ENCODE measurements at regions not wholly inside any gene's neighbourhood (a gene's known extent, or its start where the extent isn't known, plus 50 kb on each side); places are given as distances from the start of the nearest gene placed in this dataset.

GRCh38 chr1:36635284-36635683 lies 152.6 kb upstream of the CSF3R start:
- TF ChIP-seq GATA1 (IDR thresholded peaks at IDR 0.05; ENCODE audit: low read depth, low read length) (no peak), POLR2A (IDR thresholded peaks at IDR 0.05; ENCODE audit: low read length) (no peak)
- DNase-seq = no peak

- no peak for DNase-seq
- no peak for TF ChIP-seq POLR2A (IDR thresholded peaks at IDR 0.05; ENCODE audit: low read length)
- TF ChIP-seq GATA1 (IDR thresholded peaks at IDR 0.05; ENCODE audit: low read depth, low read length) = no peak
Observed at GRCh38 chr1:36628804-36629203, 146.1 kb upstream of the CSF3R start.

- no peak for DNase-seq
- no peak for TF ChIP-seq GATA1 (IDR thresholded peaks at IDR 0.05; ENCODE audit: low read depth, low read length)
Observed at GRCh38 chr1:36626435-36626834, 143.7 kb upstream of the CSF3R start.

- no peak for DNase-seq
- TF ChIP-seq GATA1 (IDR thresholded peaks at IDR 0.05; ENCODE audit: low read depth, low read length) = no peak
- no peak for TF ChIP-seq POLR2A (IDR thresholded peaks at IDR 0.05; ENCODE audit: low read length)
Observed at GRCh38 chr1:36625935-36626310, 143.2 kb upstream of the CSF3R start.

- no peak for TF ChIP-seq POLR2A (IDR thresholded peaks at IDR 0.05; ENCODE audit: low read length)
- TF ChIP-seq GATA1 (IDR thresholded peaks at IDR 0.05; ENCODE audit: low read depth, low read length) = no peak
- DNase-seq = no peak
Observed at GRCh38 chr1:36625253-36625934, 142.7 kb upstream of the CSF3R start.

- TF ChIP-seq GATA1 (IDR thresholded peaks at IDR 0.05; ENCODE audit: low read depth, low read length) (no peak), POLR2A (IDR thresholded peaks at IDR 0.05; ENCODE audit: low read length) (no peak)
- DNase-seq = no peak
Observed at GRCh38 chr1:36624466-36624865, 141.8 kb upstream of the CSF3R start.

- no peak for DNase-seq
- no peak for TF ChIP-seq GATA1 (IDR thresholded peaks at IDR 0.05; ENCODE audit: low read depth, low read length)
- TF ChIP-seq POLR2A (IDR thresholded peaks at IDR 0.05; ENCODE audit: low read length) = no peak
Observed at GRCh38 chr1:36622741-36623648, 140.3 kb upstream of the CSF3R start.

- no peak for TF ChIP-seq GATA1 (IDR thresholded peaks at IDR 0.05; ENCODE audit: low read depth, low read length)
- TF ChIP-seq POLR2A (IDR thresholded peaks at IDR 0.05; ENCODE audit: low read length) = no peak
- no peak for DNase-seq
Observed at GRCh38 chr1:36621531-36621930, 138.8 kb upstream of the CSF3R start.

GRCh38 chr1:36620142-36620541 lies 137.4 kb upstream of the CSF3R start:
- DNase-seq = no peak
- no peak for TF ChIP-seq GATA1 (IDR thresholded peaks at IDR 0.05; ENCODE audit: low read depth, low read length)
- no peak for TF ChIP-seq POLR2A (IDR thresholded peaks at IDR 0.05; ENCODE audit: low read length)

- no peak for TF ChIP-seq POLR2A (IDR thresholded peaks at IDR 0.05; ENCODE audit: low read length)
- TF ChIP-seq GATA1 (IDR thresholded peaks at IDR 0.05; ENCODE audit: low read depth, low read length) = no peak
- DNase-seq = no peak
Observed at GRCh38 chr1:36614991-36615390, 132.3 kb upstream of the CSF3R start.

- TF ChIP-seq GATA1 (IDR thresholded peaks at IDR 0.05; ENCODE audit: low read depth, low read length) = no peak
- no peak for TF ChIP-seq POLR2A (IDR thresholded peaks at IDR 0.05; ENCODE audit: low read length)
Observed at GRCh38 chr1:36614571-36614970, 131.9 kb upstream of the CSF3R start.

GRCh38 chr1:36613721-36614120 lies 131.0 kb upstream of the CSF3R start:
- DNase-seq = peak in 1 of 2 experiments; percentile 7
- no peak for TF ChIP-seq GATA1 (IDR thresholded peaks at IDR 0.05; ENCODE audit: low read depth, low read length)
- no peak for TF ChIP-seq POLR2A (IDR thresholded peaks at IDR 0.05; ENCODE audit: low read length)

More at GRCh38 chr1:36614571-36614970, 131.9 kb upstream of the CSF3R start:
- no peak for DNase-seq

GRCh38 chr1:36612881-36613280 lies 130.2 kb upstream of the CSF3R start:
- no peak for DNase-seq

GRCh38 chr1:36612121-36612520 lies 129.4 kb upstream of the CSF3R start:
- TF ChIP-seq POLR2A (IDR thresholded peaks at IDR 0.05; ENCODE audit: low read length) (no peak), GATA1 (IDR thresholded peaks at IDR 0.05; ENCODE audit: low read depth, low read length) (no peak)
- no peak for DNase-seq

More at GRCh38 chr1:36612881-36613280, 130.2 kb upstream of the CSF3R start:
- no peak for TF ChIP-seq GATA1 (IDR thresholded peaks at IDR 0.05; ENCODE audit: low read depth, low read length)

Data from erythroblast (primary cell).